Activated naive CD4-positive, alpha-beta T cell treated with anti-CD3 and anti-CD28 coated beads for 36 hours (primary cell): ENCODE measurements at regions not wholly inside any gene's neighbourhood (a gene's known extent, or its start where the extent isn't known, plus 50 kb on each side); places are given as distances from the start of the nearest gene placed in this dataset.

Experiments used
- CTCF ChIA-PET: fragments of 350-600 bp; sonication (Branson Sonifier 250); formaldehyde crosslinking; loops from one replicate; lab custom pipeline; 2021; ENCODE audit warnings: antibody characterized with exemption; lab: Charles Lee
- DNase-seq: peaks from one replicate; pipeline ENCODE4 v3.0.0-alpha.2; 2020
- H3K27ac Mint-ChIP-seq: one replicate; pipeline ENCODE4 v1.8.0; 2021; ENCODE audit warnings: mild to moderate bottlenecking, mixed read lengths
- H3K27me3 Mint-ChIP-seq: one replicate; pipeline ENCODE4 v1.8.0; 2021; ENCODE audit warnings: low read depth, mixed read lengths
- H3K36me3 Mint-ChIP-seq: one replicate; pipeline ENCODE4 v1.8.0; 2021; ENCODE audit warnings: low read depth, mixed read lengths
- H3K4me1 Mint-ChIP-seq: one replicate; pipeline ENCODE4 v1.8.0; 2021; ENCODE audit warnings: low read depth, mixed read lengths
- H3K4me3 Mint-ChIP-seq: one replicate; pipeline ENCODE4 v1.8.0; 2021; ENCODE audit warnings: mild to moderate bottlenecking, moderate library complexity, mixed read lengths
- H3K9me3 Mint-ChIP-seq: one replicate; pipeline ENCODE4 v1.8.0; 2021; ENCODE audit warnings: mixed read lengths
- intact Hi-C: fragments of 100-400 bp; cut with micrococcal nuclease; formaldehyde crosslinking; loops from one replicate; pipeline ENCODE4 v1.15.1; 2023

DNA sequence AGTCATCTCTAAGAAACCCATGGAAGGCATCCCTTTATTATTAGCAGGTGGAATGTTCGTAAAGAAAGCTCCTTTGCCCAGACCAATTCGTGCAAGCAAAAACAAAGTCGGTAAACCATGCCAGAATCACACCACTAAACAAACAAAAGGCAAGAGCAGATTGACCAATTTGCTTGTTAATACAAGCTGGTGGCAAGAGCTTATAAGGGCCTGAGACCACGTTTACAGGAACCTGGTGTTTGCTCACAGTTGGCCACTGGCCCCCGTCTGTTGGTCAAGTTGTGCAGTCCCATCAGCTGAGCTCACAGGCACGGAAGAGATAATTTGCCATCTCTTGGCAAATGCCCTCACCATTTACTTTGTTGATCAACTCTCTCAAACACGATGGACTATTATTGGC lies 342.2 kb upstream of the MKI67 start:
- CTCF ChIA-PET, result no interaction called here
- intact Hi-C loops, result no loop called here
- Mint-ChIP-seq H3K27me3 (no peaks in the 10 kb centered on the region), H3K4me3 (no peak overlapping the region), H3K27ac (no peak overlapping the region), H3K9me3 (no peaks in the 10 kb centered on the region), H3K36me3 (no peaks in the 10 kb centered on the region), H3K4me1 (no peaks in the 10 kb centered on the region)
- no peak for DNase-seq

GRCh38 chr10:128469515-128469914 lies 343.3 kb upstream of the MKI67 start:
- no peak for DNase-seq
- no peaks in the 10 kb centered on the region for H3K4me1 Mint-ChIP-seq
- H3K27ac Mint-ChIP-seq, result no peak overlapping the region
- H3K9me3 Mint-ChIP-seq, result no peaks in the 10 kb centered on the region
- no peaks in the 10 kb centered on the region for H3K27me3 Mint-ChIP-seq
- intact Hi-C loops, result no loop called here
- no peaks in the 10 kb centered on the region for H3K36me3 Mint-ChIP-seq
- CTCF ChIA-PET, result no interaction called here
- no peak overlapping the region for H3K4me3 Mint-ChIP-seq

- H3K4me1 Mint-ChIP-seq, result no peaks in the 10 kb centered on the region
- no peak for DNase-seq
- intact Hi-C loops, result no loop called here
- no peaks in the 10 kb centered on the region for H3K27me3 Mint-ChIP-seq
- CTCF ChIA-PET, result no interaction called here
- no peaks in the 10 kb centered on the region for H3K9me3 Mint-ChIP-seq
- H3K27ac Mint-ChIP-seq, result no peak overlapping the region
- H3K36me3 Mint-ChIP-seq, result no peaks in the 10 kb centered on the region
- H3K4me3 Mint-ChIP-seq, result no peak overlapping the region
These were observed 344.2 kb upstream of the MKI67 start for GRCh38 chr10:128470321-128470965.

DNA sequence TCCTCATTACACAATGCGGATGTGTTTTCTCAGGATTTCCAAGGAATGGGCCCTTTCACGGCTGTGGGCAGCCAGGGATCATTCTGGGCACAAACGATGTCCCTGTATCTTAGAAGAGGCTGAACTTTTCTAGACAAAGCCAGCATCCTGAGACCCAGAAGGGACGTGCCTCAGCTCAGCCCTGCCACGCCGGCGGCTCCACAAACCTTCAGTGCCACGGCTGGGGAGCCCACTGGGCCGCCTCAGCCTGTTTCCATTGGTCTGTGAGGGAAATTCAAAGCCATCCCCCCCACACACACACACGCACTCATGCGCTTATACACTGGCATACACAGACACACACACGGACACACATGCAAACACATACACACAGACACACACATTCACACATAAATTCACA lies 344.9 kb upstream of the MKI67 start:
- CTCF ChIA-PET, result no interaction called here
- H3K4me1 Mint-ChIP-seq, result no peaks in the 10 kb centered on the region
- DNase-seq, result no peak
- intact Hi-C loops, result no loop called here
- no peaks in the 10 kb centered on the region for H3K36me3 Mint-ChIP-seq
- H3K27ac Mint-ChIP-seq, result no peak overlapping the region
- H3K9me3 Mint-ChIP-seq, result no peaks in the 10 kb centered on the region
- no peaks in the 10 kb centered on the region for H3K27me3 Mint-ChIP-seq
- H3K4me3 Mint-ChIP-seq, result no peak overlapping the region

DNA sequence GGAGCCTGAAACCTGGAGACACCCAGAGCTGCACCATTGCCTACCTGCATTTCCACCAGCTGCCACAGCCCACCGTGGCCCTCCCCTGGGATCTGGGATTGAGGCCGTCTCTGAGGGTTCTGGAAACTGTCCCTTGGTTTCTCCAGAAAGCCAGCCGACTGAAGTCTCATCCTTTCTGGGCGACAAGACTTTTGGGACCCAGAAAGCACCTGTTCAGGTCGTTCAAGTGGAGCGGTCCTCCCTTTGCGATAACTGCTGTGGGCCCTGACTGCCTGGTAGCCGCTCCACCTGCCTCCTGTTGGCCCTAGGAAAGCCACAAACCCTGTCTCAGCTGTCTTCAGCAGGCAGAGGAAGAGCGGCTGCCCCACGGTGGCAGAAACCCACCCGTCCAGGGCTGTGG lies 346.0 kb upstream of the MKI67 start:
- no peaks in the 10 kb centered on the region for H3K4me1 Mint-ChIP-seq
- no peaks in the 10 kb centered on the region for H3K27me3 Mint-ChIP-seq
- H3K9me3 Mint-ChIP-seq, result no peaks in the 10 kb centered on the region
- no peak overlapping the region for H3K4me3 Mint-ChIP-seq
- no peak overlapping the region for H3K27ac Mint-ChIP-seq
- no peaks in the 10 kb centered on the region for H3K36me3 Mint-ChIP-seq
- no peak for DNase-seq
- CTCF ChIA-PET, result no interaction called here
- intact Hi-C loops, result no loop called here

- no peak overlapping the region for H3K4me3 Mint-ChIP-seq
- CTCF ChIA-PET, result no interaction called here
- no peaks in the 10 kb centered on the region for H3K36me3 Mint-ChIP-seq
- no peak overlapping the region for H3K27ac Mint-ChIP-seq
- intact Hi-C loops, result no loop called here
- DNase-seq, result no peak
- H3K27me3 Mint-ChIP-seq, result no peaks in the 10 kb centered on the region
- no peaks in the 10 kb centered on the region for H3K4me1 Mint-ChIP-seq
- H3K9me3 Mint-ChIP-seq, result no peaks in the 10 kb centered on the region
These were observed 347.2 kb upstream of the MKI67 start for GRCh38 chr10:128473396-128473795.

- Mint-ChIP-seq H3K36me3 (no peaks in the 10 kb centered on the region), H3K4me3 (no peak overlapping the region), H3K27me3 (no peaks in the 10 kb centered on the region), H3K27ac (no peak overlapping the region), H3K4me1 (no peaks in the 10 kb centered on the region), H3K9me3 (no peaks in the 10 kb centered on the region)
- DNase-seq, result no peak
- intact Hi-C loops, result no loop called here
- CTCF ChIA-PET, result no interaction called here
These were observed 347.7 kb upstream of the MKI67 start for GRCh38 chr10:128473911-128474310.

DNA sequence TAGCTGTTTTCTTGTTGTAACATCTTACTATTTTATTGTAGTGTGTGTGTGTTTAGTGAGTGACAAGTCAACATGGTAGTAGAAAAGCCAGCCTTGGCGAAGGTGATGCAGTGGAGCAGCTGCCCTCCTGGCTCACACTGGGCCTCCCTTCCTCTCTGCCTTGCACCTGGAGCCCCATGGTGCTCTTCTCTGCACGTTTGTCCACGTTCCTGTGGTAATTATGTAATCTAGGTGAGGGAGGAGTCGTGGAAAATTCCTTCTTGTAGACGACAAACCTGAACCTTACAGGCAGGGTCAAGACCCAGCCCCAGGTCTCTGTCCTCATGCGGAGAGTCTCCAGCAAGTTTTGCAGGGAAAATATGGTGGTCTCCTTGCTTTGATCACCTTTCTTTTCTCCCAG lies 348.3 kb upstream of the MKI67 start:
- intact Hi-C loops, result no loop called here
- Mint-ChIP-seq H3K4me1 (no peaks in the 10 kb centered on the region), H3K27ac (no peak overlapping the region), H3K36me3 (no peaks in the 10 kb centered on the region), H3K27me3 (no peaks in the 10 kb centered on the region), H3K9me3 (no peaks in the 10 kb centered on the region), H3K4me3 (no peak overlapping the region)
- no peak for DNase-seq
- CTCF ChIA-PET, result no interaction called here

- H3K27ac Mint-ChIP-seq, result no peak overlapping the region
- CTCF ChIA-PET, result no interaction called here
- no peak overlapping the region for H3K4me3 Mint-ChIP-seq
- H3K27me3 Mint-ChIP-seq, result no peaks in the 10 kb centered on the region
- H3K36me3 Mint-ChIP-seq, result no peaks in the 10 kb centered on the region
- intact Hi-C loops, result no loop called here
- H3K9me3 Mint-ChIP-seq, result no peaks in the 10 kb centered on the region
- no peaks in the 10 kb centered on the region for H3K4me1 Mint-ChIP-seq
- DNase-seq, result no peak
These were observed 349.6 kb upstream of the MKI67 start for GRCh38 chr10:128475686-128476367.

DNA sequence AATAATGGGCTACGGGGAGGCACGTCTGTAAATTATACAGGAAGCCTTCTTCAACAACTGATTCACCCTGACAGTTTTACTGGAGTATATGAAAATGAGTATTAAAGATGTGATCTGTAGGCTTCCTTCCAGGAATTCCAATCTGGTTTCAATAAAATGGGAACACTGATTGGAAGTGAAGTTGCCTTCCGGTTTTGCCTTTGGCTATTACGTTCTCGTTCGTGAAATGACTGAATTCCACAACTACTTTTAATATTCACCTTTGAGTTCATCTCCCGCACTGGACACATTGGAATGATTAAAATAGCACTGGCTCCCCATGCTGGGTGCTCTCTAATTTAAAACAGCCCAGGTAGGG lies 350.1 kb upstream of the MKI67 start:
- Mint-ChIP-seq H3K4me1 (no peaks in the 10 kb centered on the region), H3K4me3 (no peak overlapping the region)
- CTCF ChIA-PET, result no interaction called here

DNA sequence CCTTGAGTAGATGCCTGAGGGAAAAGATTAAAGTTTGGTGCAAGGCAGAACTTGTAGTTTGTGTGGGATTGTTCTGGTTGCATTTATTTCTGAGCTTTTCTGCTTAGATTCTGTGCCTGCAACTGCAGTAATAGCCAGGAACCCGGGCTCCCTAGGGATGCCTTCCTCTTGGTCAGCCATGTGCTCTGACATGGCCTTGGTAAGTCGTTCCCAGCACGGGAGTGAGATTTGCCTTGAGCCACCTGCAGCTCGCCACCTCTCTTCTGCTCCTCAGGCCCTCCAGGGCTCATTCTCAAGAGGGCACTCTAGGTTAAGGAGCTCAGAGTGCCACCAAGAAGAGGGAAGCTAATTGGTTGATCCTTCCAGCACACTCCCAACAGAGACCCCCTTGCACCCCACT lies 350.6 kb upstream of the MKI67 start:
- intact Hi-C loops, result no loop called here
- Mint-ChIP-seq H3K36me3 (no peaks in the 10 kb centered on the region), H3K27ac (no peak overlapping the region), H3K9me3 (no peaks in the 10 kb centered on the region), H3K4me3 (no peak overlapping the region), H3K4me1 (no peaks in the 10 kb centered on the region), H3K27me3 (no peaks in the 10 kb centered on the region)
- no peak for DNase-seq
- CTCF ChIA-PET, result interaction anchor here (0.6 kb wide), 1 partner anchor 36 kb away, joined by 3 read pairs; no protein-coding TSS in a partner anchor

More for the DNA sequence above, 350.1 kb upstream of the MKI67 start:
- intact Hi-C loops, result no loop called here
- DNase-seq, result no peak
- Mint-ChIP-seq H3K27me3 (no peaks in the 10 kb centered on the region), H3K27ac (no peak overlapping the region), H3K36me3 (no peaks in the 10 kb centered on the region), H3K9me3 (no peaks in the 10 kb centered on the region)

DNA sequence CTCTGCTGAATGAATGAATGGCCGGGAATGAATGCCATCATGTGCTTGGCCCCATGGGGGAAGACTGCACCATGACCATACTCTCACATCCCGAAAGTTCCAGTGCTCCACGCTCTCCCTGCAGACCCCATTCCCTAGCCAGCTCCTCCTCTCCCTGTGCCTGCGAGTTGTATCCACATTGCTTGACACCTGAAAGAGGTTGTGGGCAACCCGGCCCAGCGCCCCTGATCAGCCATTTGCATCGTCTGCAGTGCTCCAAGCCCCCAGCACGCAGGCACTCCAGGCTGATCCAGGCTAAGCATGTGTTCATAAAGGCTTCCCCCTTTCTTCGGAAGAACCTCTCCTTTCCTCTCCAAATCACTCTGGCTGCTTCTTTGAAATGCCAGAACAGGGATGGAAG lies 354.4 kb upstream of the MKI67 start:
- Mint-ChIP-seq H3K36me3 (no peaks in the 10 kb centered on the region), H3K4me3 (no peak overlapping the region), H3K9me3 (no peaks in the 10 kb centered on the region), H3K27me3 (no peaks in the 10 kb centered on the region), H3K4me1 (no peaks in the 10 kb centered on the region), H3K27ac (no peak overlapping the region)
- DNase-seq, result no peak
- CTCF ChIA-PET, result no interaction called here
- intact Hi-C loops, result no loop called here

GRCh38 chr10:128481152-128481840 lies 355.1 kb upstream of the MKI67 start:
- intact Hi-C loops, result no loop called here
- Mint-ChIP-seq H3K27me3 (no peaks in the 10 kb centered on the region), H3K9me3 (no peaks in the 10 kb centered on the region), H3K4me3 (no peak overlapping the region), H3K27ac (no peak overlapping the region), H3K4me1 (no peaks in the 10 kb centered on the region), H3K36me3 (no peaks in the 10 kb centered on the region)
- no peak for DNase-seq
- CTCF ChIA-PET, result no interaction called here
